HG03095 (cell line): ENCODE measurements at regions not wholly inside any gene's neighbourhood (a gene's known extent, or its start where the extent isn't known, plus 50 kb on each side); places are given as distances from the start of the nearest gene placed in this dataset.
"Not testable (repeated sequence)": the region's sequence is repeated elsewhere in the genome, so short reads cannot be mapped to it uniquely, and the experiment has no call there.

Experiments used
- ATAC-seq: cut with Tn5 transposase; IDR thresholded peaks from one replicate; pipeline ENCODE4 v1.9.1; 2021; ENCODE audit warnings: moderate library complexity; ENCODE audit not compliant: unreplicated experiment

DNA sequence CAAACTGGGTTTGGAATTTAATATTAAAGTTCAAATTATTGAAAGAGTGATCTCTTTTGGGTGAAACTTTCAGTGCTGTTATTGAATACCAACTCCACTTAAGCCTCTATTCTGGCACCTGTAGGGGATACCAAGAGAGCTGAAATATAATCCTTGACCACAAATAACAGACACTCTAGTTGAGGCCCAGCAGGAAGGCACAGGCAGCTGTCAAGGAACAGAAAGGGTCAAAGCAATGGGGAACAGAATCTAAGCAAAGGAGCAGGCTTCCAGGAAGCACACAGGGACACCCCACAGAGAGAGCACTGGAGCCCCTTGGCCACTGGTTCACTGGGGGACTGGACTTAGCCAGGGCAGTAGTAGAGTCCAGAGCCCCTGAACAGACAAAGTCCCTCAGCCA lies 120.9 kb upstream of the SFSWAP start:
- ATAC-seq, result no peak

DNA sequence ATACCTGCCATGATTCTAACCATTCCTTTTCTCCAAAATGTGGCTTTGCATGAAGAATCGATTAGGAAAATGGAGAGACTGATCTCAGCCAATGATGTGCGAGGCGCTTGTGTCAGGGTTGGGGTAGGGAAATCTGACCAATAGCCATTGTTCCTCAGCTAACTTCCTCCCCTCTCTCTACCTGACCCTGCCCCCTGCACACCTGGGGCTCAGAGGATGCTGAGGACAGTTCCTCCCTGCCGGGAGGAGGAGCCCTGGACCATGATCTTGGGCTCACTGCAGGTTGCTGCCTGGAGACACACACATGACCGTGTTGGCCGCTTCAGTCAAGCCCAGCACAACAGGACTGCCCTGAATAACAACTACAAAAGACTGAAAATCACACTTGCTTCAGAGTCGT lies 119.8 kb upstream of the SFSWAP start:
- ATAC-seq, result no peak

DNA sequence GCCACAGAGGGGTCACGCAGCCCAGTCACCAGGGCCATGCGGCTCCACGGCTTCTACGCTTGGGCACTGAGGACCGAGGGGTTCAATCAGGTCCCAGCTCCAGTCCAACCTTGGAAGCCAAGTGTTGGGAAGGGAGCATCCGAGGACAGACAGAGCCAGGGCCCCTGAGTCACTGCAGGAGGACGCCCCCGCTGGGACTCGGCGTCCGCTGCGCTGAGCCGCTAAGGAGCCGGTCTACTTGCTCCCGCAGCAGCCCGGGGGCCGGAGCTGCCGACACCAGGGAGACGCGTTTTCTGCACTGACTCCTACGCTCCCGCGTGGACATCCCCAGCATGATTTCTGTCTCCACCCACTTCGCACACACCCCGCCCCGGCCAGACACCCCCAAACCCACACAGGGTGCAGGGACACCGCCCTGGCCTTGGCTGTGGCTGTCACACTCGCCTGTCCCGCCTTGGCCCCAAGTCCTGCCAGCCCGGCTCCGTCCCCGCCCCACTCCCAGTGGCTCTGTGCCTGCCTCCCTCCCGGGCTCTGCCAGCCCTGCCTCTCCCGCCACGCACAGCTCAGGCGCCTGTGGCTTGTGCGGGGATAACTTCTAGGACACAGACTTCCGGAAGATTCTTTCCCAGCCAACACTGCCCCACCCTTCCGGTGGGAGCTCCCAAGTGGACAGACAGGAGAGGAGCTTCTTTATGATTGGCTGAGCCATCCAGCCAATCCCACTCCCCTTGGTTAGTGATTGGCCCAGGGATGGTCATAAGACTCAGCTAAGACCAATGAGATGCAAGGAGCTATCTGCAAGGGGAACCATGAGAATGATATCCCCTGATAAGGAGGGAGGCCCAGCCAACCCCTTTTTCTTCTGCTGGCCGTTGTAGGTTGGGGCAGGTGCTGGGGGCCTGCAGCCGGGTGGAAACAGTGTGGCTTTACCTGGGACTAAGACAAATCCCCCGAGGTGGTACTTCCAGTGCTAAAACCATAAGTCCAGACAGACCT lies 118.9 kb upstream of the SFSWAP start:
- ATAC-seq, result no peak

DNA sequence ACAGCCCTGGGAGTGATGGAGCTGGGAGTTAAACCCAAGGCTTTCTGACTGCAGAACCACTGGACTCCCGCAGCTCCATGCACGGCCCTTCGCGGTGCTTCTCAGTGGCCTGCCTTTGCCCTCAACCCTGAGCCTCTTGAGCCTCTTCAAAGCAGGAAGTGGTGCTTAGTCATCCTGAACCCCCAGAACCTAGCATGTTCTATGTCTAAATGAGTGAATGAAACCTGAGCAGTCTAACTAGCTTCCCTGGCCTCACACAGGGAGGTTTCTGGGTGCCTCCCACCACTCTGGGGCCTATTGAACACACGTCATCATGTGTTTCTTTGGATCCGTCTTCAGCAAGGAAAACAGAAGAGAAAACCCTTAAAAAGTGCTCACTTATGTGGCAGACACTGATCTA lies 117.9 kb upstream of the SFSWAP start:
- ATAC-seq, result peak; percentile 99

DNA sequence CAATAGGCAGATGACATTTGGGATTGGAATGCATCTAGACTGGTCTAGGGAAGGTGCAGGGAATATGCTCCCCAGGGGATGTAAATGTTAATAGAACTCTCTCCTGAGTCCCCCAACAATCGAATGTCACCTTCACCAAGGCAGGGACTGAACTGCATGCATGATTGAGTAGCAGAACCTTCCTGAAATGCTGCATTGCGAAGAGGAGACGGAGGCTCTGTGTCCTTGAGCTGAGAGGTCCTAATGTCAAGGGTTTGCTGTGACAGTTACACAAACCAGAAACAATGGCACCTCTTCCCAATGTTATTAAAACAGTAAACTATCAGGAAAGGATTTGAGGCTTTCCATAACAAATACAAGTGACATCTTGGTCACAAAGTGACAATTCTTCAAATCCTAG lies 117.5 kb upstream of the SFSWAP start:
- no peak for ATAC-seq

DNA sequence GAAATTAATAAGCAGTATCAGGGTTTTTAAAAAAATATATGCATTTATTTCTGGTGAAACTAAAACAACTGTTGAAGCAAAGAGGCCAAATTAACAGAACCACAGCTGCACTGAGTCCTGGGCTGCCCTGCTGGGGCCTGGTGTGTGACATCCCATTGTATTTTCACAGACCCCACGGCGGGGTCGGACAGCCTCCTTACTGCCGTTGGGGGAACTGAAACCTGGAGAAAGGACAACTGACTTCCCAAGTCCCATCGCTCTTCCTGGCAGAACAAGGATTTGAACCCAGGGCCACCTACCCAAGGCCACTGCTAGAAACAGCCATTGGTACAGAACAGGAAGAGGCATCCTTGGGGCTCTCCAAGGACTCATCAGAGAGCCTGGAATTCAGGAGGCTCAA lies 114.8 kb upstream of the SFSWAP start:
- ATAC-seq, result no peak

DNA sequence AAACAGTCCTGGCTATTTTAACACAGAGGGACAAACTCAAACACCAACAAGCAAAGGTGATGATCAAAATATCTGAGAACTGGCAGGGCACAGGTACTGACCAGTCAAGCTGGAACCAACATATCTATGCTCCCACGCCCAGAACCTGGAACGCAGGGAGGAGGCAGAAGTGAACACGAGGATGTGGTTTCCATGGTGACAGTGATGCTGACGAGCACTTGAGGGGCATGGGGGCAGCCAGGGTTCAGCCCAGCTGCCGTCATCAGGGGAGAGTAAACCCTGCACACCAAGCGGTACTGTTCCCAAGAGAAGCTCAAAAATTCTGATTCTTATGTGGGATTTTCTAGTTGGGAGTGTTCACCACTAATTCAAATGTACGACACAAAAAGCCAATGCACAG lies 113.6 kb upstream of the SFSWAP start:
- ATAC-seq, result no peak

DNA sequence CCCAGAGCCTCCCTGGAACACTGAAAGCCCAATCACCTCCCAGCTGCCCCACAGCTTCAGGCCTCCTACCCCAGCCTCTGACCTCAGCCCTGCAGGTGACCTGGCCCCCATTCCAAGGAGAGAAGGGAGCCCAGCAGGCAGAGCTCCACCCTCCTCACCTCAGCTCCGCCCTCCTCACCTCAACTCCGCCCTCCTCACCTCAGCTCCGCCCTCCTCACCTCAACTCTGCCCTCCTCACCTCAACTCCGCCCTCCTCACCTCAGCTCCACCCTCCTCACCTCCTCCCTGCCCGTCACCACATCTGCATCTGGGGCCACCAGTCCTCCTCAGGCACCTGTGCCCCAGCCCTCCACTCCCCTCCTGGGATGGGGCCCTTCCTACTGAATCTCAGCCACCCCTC lies 112.2 kb upstream of the SFSWAP start:
- no peak for ATAC-seq

DNA sequence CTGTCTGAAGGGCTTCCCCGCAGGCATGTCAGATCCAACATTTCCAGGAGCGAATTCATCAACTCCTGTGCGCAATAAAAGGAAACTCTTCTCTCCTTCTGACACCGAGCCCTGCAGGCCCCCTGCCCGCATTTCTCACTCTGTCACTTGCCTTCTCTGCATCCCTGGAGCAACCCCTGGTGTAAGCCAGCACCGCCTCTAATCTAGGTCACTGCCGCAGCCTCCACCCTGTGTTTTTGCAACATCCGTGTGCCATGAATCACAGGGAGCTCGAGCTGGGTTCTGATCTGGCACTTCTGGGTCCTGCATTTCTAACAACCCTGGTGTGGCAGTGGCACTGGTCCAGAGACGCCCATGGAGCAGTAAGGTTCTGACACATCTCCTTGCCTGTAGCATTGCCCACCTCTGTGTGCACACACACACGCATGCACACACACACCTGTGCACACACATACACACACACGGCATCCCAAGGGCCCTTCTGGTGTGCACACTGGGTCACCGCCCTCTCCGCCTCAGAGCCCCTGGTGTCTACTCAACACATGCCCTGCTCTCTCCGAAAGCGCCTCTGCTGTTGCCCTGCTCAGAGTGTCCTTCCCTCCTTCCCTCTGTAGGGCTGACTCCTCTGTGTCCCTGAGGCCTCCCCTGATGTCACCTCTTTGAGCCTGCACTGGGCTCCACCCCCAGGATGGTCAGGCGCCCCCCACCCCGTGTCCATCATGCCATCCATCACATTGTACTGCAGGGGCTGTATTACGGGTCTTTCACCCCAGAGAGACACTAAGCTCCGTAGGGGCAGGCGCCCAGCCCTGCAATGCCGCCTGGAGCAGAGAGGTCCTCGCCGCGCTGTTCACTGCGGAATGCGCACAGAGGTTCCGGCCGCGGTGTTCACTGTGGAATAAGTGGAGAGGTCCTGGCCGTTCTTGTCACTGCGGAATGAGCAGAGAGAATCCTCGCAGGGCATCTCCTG lies 111.4 kb upstream of the SFSWAP start:
- ATAC-seq, result no peak

DNA sequence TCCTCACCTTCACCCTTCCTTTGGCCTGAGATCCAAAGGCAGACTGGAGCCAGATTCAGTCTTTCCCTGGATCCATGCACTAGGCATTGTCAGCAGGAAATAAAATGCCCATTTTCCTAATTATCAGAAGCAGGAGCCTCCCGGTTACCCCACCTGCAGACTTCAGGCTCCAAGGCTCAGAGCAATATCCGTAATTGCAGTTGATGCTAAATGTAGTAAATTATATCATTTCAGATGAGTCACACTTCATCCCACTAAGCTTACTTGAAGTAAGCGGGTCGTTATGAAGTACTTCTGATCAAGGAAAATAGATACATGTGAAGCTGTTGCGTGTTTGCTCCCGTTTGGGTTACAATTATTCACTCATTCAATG lies 110.7 kb upstream of the SFSWAP start:
- no peak for ATAC-seq

DNA sequence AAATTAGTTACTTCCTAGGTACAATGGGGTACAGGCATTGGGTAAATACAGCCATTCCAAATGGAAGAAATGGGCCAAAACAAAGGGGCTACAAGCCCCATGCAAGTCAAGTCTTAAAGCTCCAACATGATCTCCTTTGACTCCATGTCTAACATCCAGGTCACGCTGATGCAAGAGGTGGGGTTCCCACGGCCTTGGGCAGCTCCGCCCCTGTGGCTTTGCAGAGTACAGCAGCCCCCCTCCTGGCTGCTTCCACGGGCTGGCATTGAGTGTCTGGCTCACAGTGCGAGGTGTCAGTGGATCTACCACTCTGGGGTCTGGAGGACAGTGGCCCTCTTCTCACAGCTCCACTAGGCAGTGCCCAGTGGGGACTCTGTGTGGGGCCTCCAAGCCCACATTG lies 109.4 kb upstream of the SFSWAP start:
- ATAC-seq, result not testable (repeated sequence)

DNA sequence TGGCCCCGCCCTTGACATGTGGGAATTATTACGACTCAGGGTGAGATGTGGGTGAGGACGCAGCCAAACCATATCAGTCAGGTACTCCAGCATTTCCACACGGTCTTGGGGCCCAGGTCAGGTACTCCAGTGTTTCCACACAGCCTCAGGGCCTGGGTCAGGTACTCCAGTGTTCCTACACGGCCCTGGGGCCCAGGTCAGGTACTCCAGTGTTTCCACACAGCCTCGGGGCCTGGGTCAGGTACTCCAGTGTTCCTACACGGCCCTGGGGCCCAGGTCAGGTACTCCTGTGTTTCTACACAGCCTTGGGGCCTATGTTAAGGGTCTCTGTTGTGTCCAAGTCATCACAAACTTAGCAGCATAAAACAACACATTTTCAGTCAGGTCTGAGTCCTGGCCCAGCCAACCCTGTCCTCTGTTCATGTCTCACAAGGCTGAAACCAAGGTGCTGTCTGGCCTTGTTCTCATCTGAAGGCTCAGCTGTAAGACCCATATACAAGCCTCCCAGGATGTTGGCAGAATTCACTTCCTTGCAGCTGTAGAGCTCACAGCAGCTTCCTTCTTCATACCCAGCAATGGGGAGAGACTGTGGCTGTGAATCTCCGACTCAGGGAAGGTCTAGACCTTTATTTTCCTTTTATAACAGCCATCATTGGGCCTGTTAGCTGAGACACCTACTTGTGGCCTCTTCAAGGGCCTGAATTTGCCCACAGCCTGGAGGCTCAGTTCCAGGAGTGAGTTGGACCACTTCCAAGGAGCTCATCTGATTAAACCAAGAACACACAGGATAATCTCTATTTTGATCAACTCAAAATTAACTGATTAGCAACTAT lies 107.6 kb upstream of the SFSWAP start:
- no peak for ATAC-seq

DNA sequence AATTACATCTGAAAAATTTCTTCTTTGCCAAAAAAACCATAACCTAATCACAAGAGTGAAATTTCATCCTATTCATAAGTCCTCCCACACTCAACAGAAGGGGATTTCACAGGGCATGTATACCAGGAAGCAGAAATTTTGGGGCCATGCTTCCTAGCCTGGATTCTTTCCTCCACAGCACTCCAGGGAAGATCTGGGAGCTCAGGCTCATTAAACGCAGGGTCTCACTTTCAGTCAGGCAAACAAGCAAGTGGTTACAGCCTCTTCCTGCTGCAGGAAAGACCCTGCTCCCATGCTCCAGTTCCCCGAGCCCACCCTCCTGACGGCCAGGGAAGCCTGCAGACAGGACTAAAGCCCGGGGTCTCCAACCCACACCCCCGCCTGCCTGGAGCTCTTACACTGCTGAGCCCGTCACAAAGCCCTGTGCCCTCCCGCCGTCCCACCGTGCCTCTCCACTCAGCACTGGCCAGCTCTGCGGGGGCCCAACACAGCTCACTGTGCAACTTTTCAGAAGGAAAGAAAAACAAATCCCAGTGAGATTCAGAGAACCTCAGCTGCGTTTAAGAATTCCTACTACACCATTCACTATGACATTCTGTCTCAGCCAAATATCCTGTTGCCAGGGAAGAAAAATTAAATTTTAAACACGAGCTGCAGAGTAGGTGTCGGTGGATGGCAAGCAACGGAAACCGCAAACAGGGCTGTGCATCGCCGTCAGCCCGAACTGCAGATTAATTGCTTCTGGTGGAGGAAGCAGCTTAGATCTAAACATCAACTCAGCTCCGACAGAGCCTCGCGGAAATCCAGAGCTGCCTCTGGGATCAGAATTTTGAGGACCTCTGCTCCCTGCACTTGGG lies 106.7 kb upstream of the SFSWAP start:
- no peak for ATAC-seq

DNA sequence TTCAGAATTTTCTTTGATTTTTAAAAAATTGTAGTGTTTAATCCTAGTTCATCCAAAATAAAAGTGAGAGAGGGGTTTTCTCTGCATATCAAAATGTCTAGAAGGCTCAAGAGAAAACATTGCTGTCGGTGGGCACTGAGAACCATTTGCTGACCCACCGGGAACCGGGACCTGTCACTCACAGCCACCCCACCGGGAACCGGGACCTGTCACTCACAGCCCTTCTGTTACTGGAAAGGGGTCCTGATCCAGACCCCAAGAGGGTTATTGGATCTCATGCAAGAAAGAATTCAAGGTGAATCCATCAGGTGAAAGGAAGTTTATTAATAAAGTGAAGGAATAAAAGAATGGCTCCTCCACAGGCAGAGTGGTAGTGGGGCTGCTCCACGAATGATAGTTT lies 106.0 kb upstream of the SFSWAP start:
- no peak for ATAC-seq

DNA sequence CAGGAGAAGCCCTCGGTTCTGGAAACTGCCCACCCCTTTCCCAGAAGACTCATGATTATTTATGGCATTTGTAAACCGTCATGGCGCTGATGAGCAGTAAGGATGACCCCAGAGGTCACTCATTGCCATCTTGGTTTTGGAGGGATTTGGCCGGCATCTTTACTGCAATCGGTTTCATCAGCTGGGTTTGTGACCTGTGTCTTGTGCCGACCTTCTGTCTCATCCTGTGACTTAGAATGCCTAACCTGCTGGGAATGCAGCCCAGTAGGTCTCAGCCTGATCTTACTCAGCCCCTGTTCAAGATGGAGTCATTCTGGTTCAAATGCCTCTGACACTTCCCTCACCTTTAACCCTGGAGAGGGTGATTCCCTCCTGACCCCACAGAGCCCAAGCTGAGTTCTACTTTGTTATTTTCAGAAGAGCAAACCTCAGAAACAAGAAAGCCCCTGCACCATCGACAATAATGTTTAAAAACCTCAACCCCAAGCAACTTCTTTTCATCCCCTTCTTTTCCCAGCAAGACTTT lies 105.5 kb upstream of the SFSWAP start:
- ATAC-seq, result no peak

DNA sequence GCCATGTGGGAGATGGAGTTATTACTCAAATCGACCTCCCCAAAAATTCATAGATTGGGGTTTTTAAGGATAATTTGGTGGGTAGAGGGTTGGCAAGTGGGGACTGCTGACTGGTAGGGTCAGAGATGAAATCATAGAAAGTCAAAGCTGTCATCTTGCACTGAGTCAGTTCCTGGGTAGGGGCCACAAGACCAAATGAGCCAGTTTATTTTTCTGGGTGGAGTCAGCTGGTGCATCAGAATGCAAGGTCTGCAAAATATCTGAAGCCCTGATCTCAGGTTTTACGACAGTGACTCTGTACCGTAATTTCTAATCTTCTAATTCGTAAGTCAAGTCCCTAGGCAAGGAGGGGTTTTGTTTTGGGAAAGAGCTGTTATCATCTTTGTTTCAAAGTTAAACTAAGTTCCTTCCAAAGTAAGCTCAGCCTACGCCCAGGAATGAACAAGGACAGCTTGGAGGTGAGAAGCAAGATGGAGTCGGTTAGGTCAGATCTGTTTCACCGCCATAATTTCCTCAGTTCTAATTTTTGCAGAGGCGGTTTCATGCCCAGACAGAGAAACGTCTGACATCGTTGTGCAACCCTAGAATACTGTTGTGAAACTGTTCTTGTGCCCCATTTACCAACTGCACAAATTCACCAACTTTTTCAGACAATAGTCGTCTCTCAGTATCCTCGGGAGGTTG lies 104.5 kb upstream of the SFSWAP start:
- ATAC-seq, result no peak

DNA sequence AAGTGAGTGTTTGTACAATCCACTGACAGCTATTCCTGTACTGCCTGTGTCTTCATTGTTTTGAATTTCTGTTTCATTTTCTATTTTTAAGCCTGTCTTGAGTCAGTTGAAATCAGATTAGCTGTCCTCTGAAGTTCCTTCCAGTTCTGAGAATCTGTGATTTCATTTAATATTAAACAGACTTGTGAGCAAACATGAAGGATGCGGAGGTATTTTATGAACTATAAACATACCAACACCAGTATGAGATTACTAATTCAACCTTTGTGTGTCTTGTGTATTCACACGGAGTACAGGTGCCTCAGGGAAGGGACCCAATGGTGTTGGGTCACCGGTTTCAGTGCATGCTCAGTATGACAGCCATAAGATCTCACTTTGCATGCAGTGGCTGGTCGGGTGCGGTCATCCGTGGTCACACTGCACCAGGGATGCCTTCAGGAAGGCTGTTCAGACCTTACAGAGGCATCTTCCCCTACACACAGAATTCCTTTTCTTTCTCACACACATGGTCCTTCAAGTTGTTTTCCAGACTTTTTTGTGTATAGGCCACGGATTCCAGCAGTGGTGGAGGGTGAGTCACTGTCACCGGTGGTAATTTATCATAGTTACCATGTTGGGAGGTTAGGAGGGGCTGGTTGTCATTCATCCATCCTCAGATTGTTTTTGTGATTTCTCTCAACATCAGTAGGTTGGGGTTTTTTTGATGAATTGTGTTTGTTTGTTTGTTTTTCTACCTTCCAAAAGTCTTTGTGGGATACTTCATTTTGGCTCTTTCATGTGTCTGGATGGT lies 103.0 kb upstream of the SFSWAP start:
- ATAC-seq, result peak; percentile 71
